Aorta (tissue), 5 donors: ENCODE measurements at regions not wholly inside any gene's neighbourhood (a gene's known extent, or its start where the extent isn't known, plus 50 kb on each side); places are given as distances from the start of the nearest gene placed in this dataset.

ENCODE experiments used
- ATAC-seq: fragments of 200-7000 bp; cut with Tn5 transposase; one replicate; pipeline ENCODE4 v1.9.1; 2022; ENCODE audit warnings: moderate library complexity; ENCODE audit not compliant: low FRiP score
- DNase-seq, 2 donors: peaks; one replicate each; pipeline ENCODE4 v3.0.0-alpha.2; 2020
- H3K27ac ChIP-seq, 2 donors: one replicate each; pipeline ENCODE4 v1.5.1; 2013; ENCODE audit warnings: low read length in 2 of 2, mild to moderate bottlenecking in 2 of 2, moderate library complexity in 2 of 2, control low read depth in 1 of 2, inconsistent platforms in 1 of 2, low read depth in 1 of 2
- H3K27me3 ChIP-seq, 2 donors: one replicate each; pipeline ENCODE4 v1.6.1; 2013; ENCODE audit warnings: control low read depth in 1 of 2, low read length in 1 of 2, mild to moderate bottlenecking in 1 of 2, moderate library complexity in 1 of 2; ENCODE audit not compliant: insufficient read depth in 2 of 2, control insufficient read depth in 1 of 2
- H3K36me3 ChIP-seq, 2 donors: one replicate each; pipeline ENCODE4 v1.6.1; 2013; ENCODE audit warnings: control low read depth in 1 of 2, low read length in 1 of 2, mild to moderate bottlenecking in 1 of 2; ENCODE audit not compliant: insufficient read depth in 2 of 2, control insufficient read depth in 1 of 2
- H3K4me1 ChIP-seq, 2 donors: one replicate each; pipeline ENCODE4 v1.6.1; 2013; ENCODE audit warnings: low read length in 2 of 2, control low read depth in 1 of 2, mild to moderate bottlenecking in 1 of 2, moderate library complexity in 1 of 2; ENCODE audit not compliant: insufficient read depth in 2 of 2, control insufficient read depth in 1 of 2
- H3K4me3 ChIP-seq, 2 donors: one replicate each; pipeline ENCODE4 v1.5.1; 2013; ENCODE audit warnings: low read length in 2 of 2, control low read depth in 1 of 2, mild to moderate bottlenecking in 1 of 2
- H3K9me3 ChIP-seq: one replicate; pipeline ENCODE4 v1.6.1; 2013; ENCODE audit warnings: mild to moderate bottlenecking, low read length; ENCODE audit not compliant: control insufficient read depth
- WGBS, 2 donors: extraction: QIAGEN DNeasy Blood & Tissue Kit; methylation state at CpG; one replicate each; pipeline ENCODE4 v1.1.7; 2013; 5-methylcytosine and 5-hydroxymethylcytosine counted together
- intact Hi-C, 2 donors: fragments of 100-400 bp; cut with DNase I; formaldehyde crosslinking; loops; one replicate each; pipeline versions ENCODE4 v1.14.2 to v1.15.0; 2022
- donor health status: healthy with polysubstance abuse.
- donor health status: Bipolar disorder and iron deficiency.
- donor health status: DM: no; HTN: no; CAD: no.
- donor health status: DM: no; HTN: no; CAD: no.
- donor health status: DM: yes; HTN: yes; CAD: no.

GRCh38 chr5:136769093-136769492 is 403.7 kb upstream of the TRPC7 start:
- ATAC-seq (no peak), DNase-seq (no peak)
- intact Hi-C loops = loop anchor here in 1 of 2 donors (5.0 kb wide), 1 partner anchor 522 kb away; no protein-coding TSS in a partner anchor
- Histone ChIP-seq H3K9me3 (no peaks in the 10 kb centered on the region), H3K27me3 (no peaks in the 10 kb centered on the region), H3K4me3 (no peak overlapping the region), H3K27ac (no peak overlapping the region), H3K36me3 (no peaks in the 10 kb centered on the region), H3K4me1 (no peaks in the 10 kb centered on the region)
- 81 to 83% methylated on average over 4 of the region's 4 CpGs for WGBS, 2 donors

GRCh38 chr5:136768457-136768856 is 403.1 kb upstream of the TRPC7 start:
- DNase-seq (no peak), ATAC-seq (no peak)
- no peaks in the 10 kb centered on the region for H3K27me3 ChIP-seq
- WGBS, 2 donors = 89 to 91% methylated on average over 4 of the region's 4 CpGs
- intact Hi-C loops = loop anchor here in 1 of 2 donors (5.0 kb wide), 1 partner anchor 521 kb away; no protein-coding TSS in a partner anchor
- no peaks in the 10 kb centered on the region for H3K4me1 ChIP-seq
- H3K27ac ChIP-seq = no peak overlapping the region
- H3K9me3 ChIP-seq = no peaks in the 10 kb centered on the region
- H3K36me3 ChIP-seq = no peaks in the 10 kb centered on the region
- no peak overlapping the region for H3K4me3 ChIP-seq

- Histone ChIP-seq H3K4me1 (no peaks in the 10 kb centered on the region), H3K36me3 (no peaks in the 10 kb centered on the region), H3K27me3 (no peaks in the 10 kb centered on the region), H3K27ac (no peak overlapping the region), H3K9me3 (no peaks in the 10 kb centered on the region), H3K4me3 (no peak overlapping the region)
- ATAC-seq (no peak), DNase-seq (no peak)
- WGBS, 2 donors = 72 to 82% methylated on average over 3 of the region's 3 CpGs
- intact Hi-C loops = loop anchor here (2.0 to 5.0 kb wide), 2 partner anchors 518 to 519 kb away; no protein-coding TSS in a partner anchor
Measured at GRCh38 chr5:136766456-136766855, 401.1 kb upstream of the TRPC7 start.

GRCh38 chr5:136764601-136765000 is 399.3 kb upstream of the TRPC7 start:
- no peaks in the 10 kb centered on the region for H3K9me3 ChIP-seq
- intact Hi-C loops = no loop called here
- ATAC-seq = no peak
- no peaks in the 10 kb centered on the region for H3K4me1 ChIP-seq
- WGBS, 2 donors = 73 to 93% methylated on average over 2 of the region's 2 CpGs
- H3K4me3 ChIP-seq = no peak overlapping the region
- no peaks in the 10 kb centered on the region for H3K36me3 ChIP-seq
- H3K27me3 ChIP-seq = no peaks in the 10 kb centered on the region
- DNase-seq = no peak
- no peak overlapping the region for H3K27ac ChIP-seq

GRCh38 chr5:136763548-136763947 is 398.2 kb upstream of the TRPC7 start:
- no peak for DNase-seq
- Histone ChIP-seq H3K4me1 (no peaks in the 10 kb centered on the region), H3K9me3 (no peaks in the 10 kb centered on the region), H3K27me3 (no peaks in the 10 kb centered on the region), H3K36me3 (no peaks in the 10 kb centered on the region), H3K27ac (no peak overlapping the region), H3K4me3 (no peak overlapping the region)
- no peak for ATAC-seq
- intact Hi-C loops = no loop called here

- intact Hi-C loops = no loop called here
- Histone ChIP-seq H3K4me1 (no peaks in the 10 kb centered on the region), H3K36me3 (no peaks in the 10 kb centered on the region), H3K9me3 (peaks cover 1% of the 10 kb centered on the region), H3K27ac (no peak overlapping the region), H3K4me3 (no peak overlapping the region), H3K27me3 (no peaks in the 10 kb centered on the region)
- DNase-seq (no peak), ATAC-seq (no peak)
Measured at GRCh38 chr5:136754216-136754615, 388.9 kb upstream of the TRPC7 start.

- Histone ChIP-seq H3K9me3 (peaks cover 1% of the 10 kb centered on the region), H3K4me1 (no peaks in the 10 kb centered on the region), H3K27me3 (no peaks in the 10 kb centered on the region), H3K4me3 (no peak overlapping the region), H3K27ac (no peak overlapping the region), H3K36me3 (no peaks in the 10 kb centered on the region)
- 55 to 56% methylated on average over 5 of the region's 5 CpGs for WGBS, 2 donors
- intact Hi-C loops = no loop called here
- ATAC-seq = no peak
- DNase-seq = no peak
Measured at GRCh38 chr5:136750224-136750862, 385.0 kb upstream of the TRPC7 start.

GRCh38 chr5:136749016-136749415 is 383.7 kb upstream of the TRPC7 start:
- ATAC-seq (no peak), DNase-seq (no peak)
- no peak overlapping the region for H3K4me3 ChIP-seq
- no peaks in the 10 kb centered on the region for H3K27me3 ChIP-seq
- H3K9me3 ChIP-seq = no peaks in the 10 kb centered on the region
- WGBS, 2 donors = 70 to 78% methylated on average over 1 of the region's 1 CpG
- no peak overlapping the region for H3K27ac ChIP-seq
- no peaks in the 10 kb centered on the region for H3K4me1 ChIP-seq
- no peaks in the 10 kb centered on the region for H3K36me3 ChIP-seq
- intact Hi-C loops = no loop called here

- ATAC-seq (no peak), DNase-seq (no peak)
- peaks cover 5% of the 10 kb centered on the region for H3K9me3 ChIP-seq
- no peaks in the 10 kb centered on the region for H3K27me3 ChIP-seq
- intact Hi-C loops = no loop called here
- no peaks in the 10 kb centered on the region for H3K36me3 ChIP-seq
- 82 to 87% methylated on average over 1 of the region's 1 CpG for WGBS, 2 donors
- no peak overlapping the region for H3K27ac ChIP-seq
- no peak overlapping the region for H3K4me3 ChIP-seq
- no peaks in the 10 kb centered on the region for H3K4me1 ChIP-seq
Measured at GRCh38 chr5:136743052-136743451, 377.7 kb upstream of the TRPC7 start.
